ENCODE measurements at regions not wholly inside any gene's neighbourhood (a gene's known extent, or its start where the extent isn't known, plus 50 kb on each side); places are given as distances from the start of the nearest gene placed in this dataset.

GRCh38 chr2:12107321-12107720 is 360.9 kb downstream of the LPIN1 start:
- H3K27ac ChIP-seq (ENCODE audit: low read length), result no peak overlapping the region
- no peaks in the 10 kb centered on the region for H3K27me3 ChIP-seq (ENCODE audit: control insufficient read depth, insufficient read depth, low read length)
- H3K4me3 ChIP-seq (ENCODE audit: low read length), result no peak overlapping the region
- no peak for DNase-seq (ENCODE audit: low read depth, low spot score)
- no peaks in the 10 kb centered on the region for H3K36me3 ChIP-seq (ENCODE audit: control insufficient read depth, insufficient read depth, low read length)
- WGBS (ENCODE audit: insufficient coverage, insufficient read length), result no CpG with 5 or more reads among the region's 4 CpGs
- H3K4me1 ChIP-seq (ENCODE audit: control insufficient read depth, insufficient read depth, low read length), result no peaks in the 10 kb centered on the region
- H3K9me3 ChIP-seq (ENCODE audit: control insufficient read depth, insufficient read depth, low read length), result no peaks in the 10 kb centered on the region

- Histone ChIP-seq H3K27me3 (ENCODE audit: control insufficient read depth, insufficient read depth, low read length) (no peaks in the 10 kb centered on the region), H3K36me3 (ENCODE audit: control insufficient read depth, insufficient read depth, low read length) (no peaks in the 10 kb centered on the region)
- no peak for DNase-seq (ENCODE audit: low read depth, low spot score)
Observed at GRCh38 chr2:12107939-12108338, 361.5 kb downstream of the LPIN1 start.

GRCh38 chr2:12109363-12110017 is 363.1 kb downstream of the LPIN1 start:
- Histone ChIP-seq H3K4me3 (ENCODE audit: low read length) (no peak overlapping the region), H3K27ac (ENCODE audit: low read length) (no peak overlapping the region), H3K9me3 (ENCODE audit: control insufficient read depth, insufficient read depth, low read length) (no peaks in the 10 kb centered on the region), H3K36me3 (ENCODE audit: control insufficient read depth, insufficient read depth, low read length) (no peaks in the 10 kb centered on the region), H3K27me3 (ENCODE audit: control insufficient read depth, insufficient read depth, low read length) (no peaks in the 10 kb centered on the region), H3K4me1 (ENCODE audit: control insufficient read depth, insufficient read depth, low read length) (no peaks in the 10 kb centered on the region)
- no CpG with 5 or more reads among the region's 4 CpGs for WGBS (ENCODE audit: insufficient coverage, insufficient read length)
- DNase-seq (ENCODE audit: low read depth, low spot score), result no peak

More at GRCh38 chr2:12107939-12108338, 361.5 kb downstream of the LPIN1 start:
- WGBS (ENCODE audit: insufficient coverage, insufficient read length), result no CpG with 5 or more reads among the region's 5 CpGs
- Histone ChIP-seq H3K27ac (ENCODE audit: low read length) (no peak overlapping the region), H3K4me1 (ENCODE audit: control insufficient read depth, insufficient read depth, low read length) (no peaks in the 10 kb centered on the region), H3K4me3 (ENCODE audit: low read length) (no peak overlapping the region), H3K9me3 (ENCODE audit: control insufficient read depth, insufficient read depth, low read length) (no peaks in the 10 kb centered on the region)

- Histone ChIP-seq H3K36me3 (ENCODE audit: control insufficient read depth, insufficient read depth, low read length) (no peaks in the 10 kb centered on the region), H3K27me3 (ENCODE audit: control insufficient read depth, insufficient read depth, low read length) (no peaks in the 10 kb centered on the region), H3K9me3 (ENCODE audit: control insufficient read depth, insufficient read depth, low read length) (no peaks in the 10 kb centered on the region), H3K4me3 (ENCODE audit: low read length) (no peak overlapping the region), H3K27ac (ENCODE audit: low read length) (no peak overlapping the region), H3K4me1 (ENCODE audit: control insufficient read depth, insufficient read depth, low read length) (no peaks in the 10 kb centered on the region)
- WGBS (ENCODE audit: insufficient coverage, insufficient read length), result no CpG with 5 or more reads among the region's 4 CpGs
- no peak for DNase-seq (ENCODE audit: low read depth, low spot score)
Observed at GRCh38 chr2:12110074-12110473, 363.6 kb downstream of the LPIN1 start.

GRCh38 chr2:12110481-12110880 is 364.0 kb downstream of the LPIN1 start:
- no peaks in the 10 kb centered on the region for H3K36me3 ChIP-seq (ENCODE audit: control insufficient read depth, insufficient read depth, low read length)
- H3K27me3 ChIP-seq (ENCODE audit: control insufficient read depth, insufficient read depth, low read length), result no peaks in the 10 kb centered on the region
- no CpG with 5 or more reads among the region's 5 CpGs for WGBS (ENCODE audit: insufficient coverage, insufficient read length)
- no peak for DNase-seq (ENCODE audit: low read depth, low spot score)
- no peaks in the 10 kb centered on the region for H3K4me1 ChIP-seq (ENCODE audit: control insufficient read depth, insufficient read depth, low read length)
- no peak overlapping the region for H3K27ac ChIP-seq (ENCODE audit: low read length)
- no peak overlapping the region for H3K4me3 ChIP-seq (ENCODE audit: low read length)
- H3K9me3 ChIP-seq (ENCODE audit: control insufficient read depth, insufficient read depth, low read length), result no peaks in the 10 kb centered on the region

GRCh38 chr2:12113412-12113811 is 367.0 kb downstream of the LPIN1 start:
- Histone ChIP-seq H3K9me3 (ENCODE audit: control insufficient read depth, insufficient read depth, low read length) (no peaks in the 10 kb centered on the region), H3K4me1 (ENCODE audit: control insufficient read depth, insufficient read depth, low read length) (no peaks in the 10 kb centered on the region), H3K27me3 (ENCODE audit: control insufficient read depth, insufficient read depth, low read length) (no peaks in the 10 kb centered on the region), H3K27ac (ENCODE audit: low read length) (no peak overlapping the region), H3K4me3 (ENCODE audit: low read length) (no peak overlapping the region), H3K36me3 (ENCODE audit: control insufficient read depth, insufficient read depth, low read length) (no peaks in the 10 kb centered on the region)
- no peak for DNase-seq (ENCODE audit: low read depth, low spot score)
- no CpG with 5 or more reads among the region's 1 CpG for WGBS (ENCODE audit: insufficient coverage, insufficient read length)

GRCh38 chr2:12114816-12115215 is 368.4 kb downstream of the LPIN1 start:
- Histone ChIP-seq H3K27ac (ENCODE audit: low read length) (no peak overlapping the region), H3K36me3 (ENCODE audit: control insufficient read depth, insufficient read depth, low read length) (no peaks in the 10 kb centered on the region), H3K9me3 (ENCODE audit: control insufficient read depth, insufficient read depth, low read length) (no peaks in the 10 kb centered on the region), H3K4me3 (ENCODE audit: low read length) (no peak overlapping the region), H3K27me3 (ENCODE audit: control insufficient read depth, insufficient read depth, low read length) (no peaks in the 10 kb centered on the region), H3K4me1 (ENCODE audit: control insufficient read depth, insufficient read depth, low read length) (no peaks in the 10 kb centered on the region)
- no CpG with 5 or more reads among the region's 1 CpG for WGBS (ENCODE audit: insufficient coverage, insufficient read length)
- DNase-seq (ENCODE audit: low read depth, low spot score), result no peak

- DNase-seq (ENCODE audit: low read depth, low spot score), result no peak
- no peaks in the 10 kb centered on the region for H3K9me3 ChIP-seq (ENCODE audit: control insufficient read depth, insufficient read depth, low read length)
- H3K27ac ChIP-seq (ENCODE audit: low read length), result no peak overlapping the region
- no CpG with 5 or more reads among the region's 7 CpGs for WGBS (ENCODE audit: insufficient coverage, insufficient read length)
- no peak overlapping the region for H3K4me3 ChIP-seq (ENCODE audit: low read length)
- no peaks in the 10 kb centered on the region for H3K27me3 ChIP-seq (ENCODE audit: control insufficient read depth, insufficient read depth, low read length)
- H3K36me3 ChIP-seq (ENCODE audit: control insufficient read depth, insufficient read depth, low read length), result no peaks in the 10 kb centered on the region
- H3K4me1 ChIP-seq (ENCODE audit: control insufficient read depth, insufficient read depth, low read length), result no peaks in the 10 kb centered on the region
Observed at GRCh38 chr2:12116228-12116750, 369.9 kb downstream of the LPIN1 start.

GRCh38 chr2:12119841-12120240 is 373.4 kb downstream of the LPIN1 start:
- H3K4me1 ChIP-seq (ENCODE audit: control insufficient read depth, insufficient read depth, low read length), result no peaks in the 10 kb centered on the region
- H3K27ac ChIP-seq (ENCODE audit: low read length), result no peak overlapping the region
- H3K4me3 ChIP-seq (ENCODE audit: low read length), result no peak overlapping the region
- H3K36me3 ChIP-seq (ENCODE audit: control insufficient read depth, insufficient read depth, low read length), result no peaks in the 10 kb centered on the region
- H3K27me3 ChIP-seq (ENCODE audit: control insufficient read depth, insufficient read depth, low read length), result no peaks in the 10 kb centered on the region
- DNase-seq (ENCODE audit: low read depth, low spot score), result no peak
- H3K9me3 ChIP-seq (ENCODE audit: control insufficient read depth, insufficient read depth, low read length), result no peaks in the 10 kb centered on the region

- no peaks in the 10 kb centered on the region for H3K9me3 ChIP-seq (ENCODE audit: control insufficient read depth, insufficient read depth, low read length)
- WGBS (ENCODE audit: insufficient coverage, insufficient read length), result no CpG with 5 or more reads among the region's 7 CpGs
Observed at GRCh38 chr2:12120281-12121150, 374.1 kb downstream of the LPIN1 start.

More at GRCh38 chr2:12120281-12121150, 374.1 kb downstream of the LPIN1 start:
- no peak overlapping the region for H3K4me3 ChIP-seq (ENCODE audit: low read length)
- no peak for DNase-seq (ENCODE audit: low read depth, low spot score)
- H3K27ac ChIP-seq (ENCODE audit: low read length), result no peak overlapping the region
- no peaks in the 10 kb centered on the region for H3K4me1 ChIP-seq (ENCODE audit: control insufficient read depth, insufficient read depth, low read length)
- H3K36me3 ChIP-seq (ENCODE audit: control insufficient read depth, insufficient read depth, low read length), result no peaks in the 10 kb centered on the region
- no peaks in the 10 kb centered on the region for H3K27me3 ChIP-seq (ENCODE audit: control insufficient read depth, insufficient read depth, low read length)

Data from iPS DF 6.9 (cell line).